Breast epithelium (tissue), 3 donors: ENCODE measurements at regions not wholly inside any gene's neighbourhood (a gene's known extent, or its start where the extent isn't known, plus 50 kb on each side); places are given as distances from the start of the nearest gene placed in this dataset.
"Not testable (repeated sequence)": the region's sequence is repeated elsewhere in the genome, so short reads cannot be mapped to it uniquely, and the experiment has no call there.

Experiments
- POLR2A ChIP-seq: fragments of 450-650 bp; IDR thresholded peaks from one replicate; pipeline ENCODE4 v1.6.1; 2016; ENCODE audit warnings: antibody characterized with exemption, mild to moderate bottlenecking, moderate library complexity
- POLR2AphosphoS5 ChIP-seq, 3 donors: sonication (generic); formaldehyde crosslinking; IDR thresholded peaks; one replicate each; pipeline ENCODE4 v1.6.1; 2017; ENCODE audit warnings: antibody characterized with exemption in 3 of 3
- TF ChIP-seq, protein P1 (sequence below), 3 donors: fragments of 450-650 bp; IDR thresholded peaks; one replicate each; pipeline ENCODE4 v1.5.1; 2016 to 2017; ENCODE audit warnings: antibody characterized with exemption in 3 of 3, mild to moderate bottlenecking in 3 of 3, moderate library complexity in 3 of 3

DNA sequence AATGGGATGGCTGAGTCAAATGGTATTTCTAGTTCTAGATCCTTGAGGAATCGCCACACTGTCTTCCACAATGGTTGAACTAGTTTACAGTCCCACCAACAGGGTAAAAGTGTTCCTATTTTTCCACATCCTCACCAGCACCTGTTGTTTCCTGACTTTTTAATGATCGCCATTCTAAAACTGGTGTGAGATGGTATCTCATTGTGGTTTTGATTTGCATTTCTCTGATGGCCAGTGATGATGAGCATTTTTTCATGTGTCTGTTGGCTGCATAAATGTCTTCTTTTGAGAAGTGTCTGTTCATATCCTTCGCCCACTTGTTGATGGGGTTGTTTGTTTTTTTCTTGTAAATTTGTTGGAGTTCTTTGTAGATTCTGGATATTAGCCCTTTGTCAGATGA lies 152.6 kb downstream of the BEND2 start:
- TF ChIP-seq POLR2AphosphoS5 (IDR thresholded peaks at IDR 0.05); POLR2A: not testable (repeated sequence)
- TF ChIP-seq, protein P1, sequence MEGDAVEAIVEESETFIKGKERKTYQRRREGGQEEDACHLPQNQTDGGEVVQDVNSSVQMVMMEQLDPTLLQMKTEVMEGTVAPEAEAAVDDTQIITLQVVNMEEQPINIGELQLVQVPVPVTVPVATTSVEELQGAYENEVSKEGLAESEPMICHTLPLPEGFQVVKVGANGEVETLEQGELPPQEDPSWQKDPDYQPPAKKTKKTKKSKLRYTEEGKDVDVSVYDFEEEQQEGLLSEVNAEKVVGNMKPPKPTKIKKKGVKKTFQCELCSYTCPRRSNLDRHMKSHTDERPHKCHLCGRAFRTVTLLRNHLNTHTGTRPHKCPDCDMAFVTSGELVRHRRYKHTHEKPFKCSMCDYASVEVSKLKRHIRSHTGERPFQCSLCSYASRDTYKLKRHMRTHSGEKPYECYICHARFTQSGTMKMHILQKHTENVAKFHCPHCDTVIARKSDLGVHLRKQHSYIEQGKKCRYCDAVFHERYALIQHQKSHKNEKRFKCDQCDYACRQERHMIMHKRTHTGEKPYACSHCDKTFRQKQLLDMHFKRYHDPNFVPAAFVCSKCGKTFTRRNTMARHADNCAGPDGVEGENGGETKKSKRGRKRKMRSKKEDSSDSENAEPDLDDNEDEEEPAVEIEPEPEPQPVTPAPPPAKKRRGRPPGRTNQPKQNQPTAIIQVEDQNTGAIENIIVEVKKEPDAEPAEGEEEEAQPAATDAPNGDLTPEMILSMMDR (IDR thresholded peaks at IDR 0.05), result not testable (repeated sequence)
